DND-41 (cell line): ENCODE measurements at regions not wholly inside any gene's neighbourhood (a gene's known extent, or its start where the extent isn't known, plus 50 kb on each side); places are given as distances from the start of the nearest gene placed in this dataset.

ENCODE experiments used
- ATAC-seq: fragments of 200-7000 bp; cut with Tn5 transposase; 3 replicates; pipeline ENCODE4 v1.9.1; 2021; ENCODE audit warnings: low read depth; ENCODE audit not compliant: insufficient read depth
- DNase-seq: peaks from one replicate; pipeline ENCODE4 v3.0.0-alpha.2; 2020
- H2AFZ ChIP-seq: 2 replicates; pipeline ENCODE4 v1.6.0; 2012; ENCODE audit warnings: low read depth, low read length
- H3K27ac ChIP-seq: 2 replicates; pipeline ENCODE4 v1.5.1; 2012; ENCODE audit warnings: low read length, inconsistent platforms
- H3K27me3 ChIP-seq: fragments of 200-600 bp; sonication (generic); 2 replicates; pipeline ENCODE4 v1.6.0; 2012; ENCODE audit warnings: low read length, mild to moderate bottlenecking, inconsistent platforms; ENCODE audit not compliant: insufficient read depth, poor library complexity
- H3K36me3 ChIP-seq: 2 replicates; pipeline ENCODE4 v1.5.1; 2012; ENCODE audit warnings: low read length, inconsistent platforms; ENCODE audit not compliant: insufficient read depth
- H3K4me1 ChIP-seq: 2 replicates; pipeline ENCODE4 v1.5.1; 2012; ENCODE audit warnings: mild to moderate bottlenecking, low read length; ENCODE audit not compliant: insufficient read depth
- H3K4me2 ChIP-seq: 2 replicates; pipeline ENCODE4 v1.6.0; 2012; ENCODE audit warnings: mild to moderate bottlenecking, moderate library complexity, low read length, inconsistent platforms; ENCODE audit not compliant: insufficient read depth
- H3K4me3 ChIP-seq, 2 experiments: fragments of 200-600 bp in 1 of 2; shearing (Covaris generic) in 1 of 2; 2 replicates each; pipeline ENCODE4 v1.5.1; 2012 to 2016; ENCODE audit warnings: inconsistent platforms in 2 of 2, low read length in 2 of 2, mild to moderate bottlenecking in 2 of 2, low read depth in 1 of 2, moderate library complexity in 1 of 2
- H3K79me2 ChIP-seq: 2 replicates; pipeline ENCODE4 v1.6.0; 2012; ENCODE audit warnings: low read length, inconsistent platforms; ENCODE audit not compliant: insufficient read depth
- H3K9ac ChIP-seq: 2 replicates; pipeline ENCODE4 v1.6.0; 2012; ENCODE audit warnings: low read depth, mild to moderate bottlenecking, inconsistent platforms, low read length, moderate library complexity
- H3K9me3 ChIP-seq: 2 replicates; pipeline ENCODE4 v1.5.1; 2012; ENCODE audit warnings: low read length, moderate library complexity, mild to moderate bottlenecking, inconsistent platforms; ENCODE audit not compliant: insufficient read depth, severe bottlenecking
- H4K20me1 ChIP-seq: 2 replicates; pipeline ENCODE4 v1.6.0; 2012; ENCODE audit warnings: low read length; ENCODE audit not compliant: insufficient read depth
- CTCF ChIP-seq: IDR thresholded peaks from 2 replicates; pipeline ENCODE4 v1.5.1; 2012; ENCODE audit warnings: borderline replicate concordance, low read length, moderate library complexity, mild to moderate bottlenecking; ENCODE audit not compliant: poor library complexity, severe bottlenecking; ENCODE audit errors: extremely low read depth
- EZH2 ChIP-seq: IDR thresholded peaks from 3 replicates; pipeline ENCODE4 v1.6.1; 2012; ENCODE audit warnings: borderline replicate concordance, low read depth, mild to moderate bottlenecking, moderate library complexity, low read length, inconsistent platforms; ENCODE audit not compliant: severe bottlenecking

DNA sequence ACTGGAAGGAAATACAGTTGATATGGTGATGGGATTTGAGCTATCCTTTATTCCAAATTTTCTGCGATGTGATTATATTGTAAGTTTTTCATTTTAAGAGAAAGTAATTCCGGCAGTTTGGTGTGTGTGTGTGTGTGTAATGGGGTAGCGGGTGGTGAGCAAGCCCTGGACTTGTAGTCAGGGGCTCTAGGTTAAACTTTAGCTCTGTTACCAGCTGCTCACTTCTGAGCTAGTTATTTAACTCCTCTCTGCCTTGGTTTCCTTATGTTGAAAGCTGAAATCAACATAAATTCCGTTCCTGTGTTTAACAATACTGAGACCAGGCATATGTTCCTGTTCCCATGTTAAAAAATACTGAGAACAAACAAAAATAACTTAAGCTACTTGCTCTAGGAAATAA is 174.1 kb upstream of the CASK start:
- no peaks in the 10 kb centered on the region for H3K27me3 ChIP-seq
- H4K20me1 ChIP-seq, result no peaks in the 10 kb centered on the region
- H3K4me1 ChIP-seq, result peaks cover 26% of the 10 kb centered on the region
- no peaks in the 10 kb centered on the region for H3K36me3 ChIP-seq
- H2AFZ ChIP-seq, result no peak overlapping the region
- H3K79me2 ChIP-seq, result no peaks in the 10 kb centered on the region
- H3K27ac ChIP-seq, result no peak overlapping the region
- TF ChIP-seq EZH2 (no peak), CTCF (no peak)
- H3K9ac ChIP-seq, result no peak overlapping the region
- DNase-seq (no peak), ATAC-seq (no peak)
- H3K4me3 ChIP-seq, result no peak overlapping the region
- H3K9me3 ChIP-seq, result no peaks in the 10 kb centered on the region
- no peak overlapping the region for H3K4me2 ChIP-seq

DNA sequence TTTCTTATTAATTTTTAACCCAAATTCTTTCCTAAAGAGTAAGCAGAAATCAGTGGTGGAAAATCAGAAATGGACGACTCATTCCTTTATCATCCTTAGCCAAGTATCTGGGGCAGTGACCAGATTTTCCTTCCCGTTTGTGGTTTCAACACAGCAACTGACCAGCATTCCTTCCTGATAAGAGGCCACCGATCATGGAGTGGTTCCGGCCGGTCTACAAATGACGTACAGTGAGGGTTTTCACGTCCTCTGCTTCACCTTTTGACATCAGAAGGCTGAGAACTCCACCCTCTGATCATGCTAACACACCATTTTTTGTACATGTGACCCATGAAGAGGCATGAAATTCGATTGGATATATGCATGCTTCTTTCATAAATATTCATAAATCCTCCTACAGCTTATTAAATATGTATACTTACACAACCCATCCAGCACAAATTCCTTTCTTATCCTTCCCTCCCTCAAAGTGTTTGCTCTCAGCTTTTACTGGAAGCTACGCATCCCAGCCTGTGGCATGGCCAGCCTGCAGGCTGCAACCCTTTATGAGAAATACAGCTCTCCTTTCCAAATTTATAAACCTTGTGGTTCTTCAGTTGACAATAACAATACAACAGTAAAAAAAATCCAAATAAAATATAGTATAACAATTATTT is 173.0 kb upstream of the CASK start:
- H2AFZ ChIP-seq, result no peak overlapping the region
- peaks cover 28% of the 10 kb centered on the region for H3K4me1 ChIP-seq
- no peak overlapping the region for H3K27ac ChIP-seq
- no peak overlapping the region for H3K4me3 ChIP-seq
- H4K20me1 ChIP-seq, result no peaks in the 10 kb centered on the region
- no peaks in the 10 kb centered on the region for H3K36me3 ChIP-seq
- ATAC-seq, result no peak
- H3K27me3 ChIP-seq, result no peaks in the 10 kb centered on the region
- TF ChIP-seq EZH2 (no peak), CTCF (no peak)
- DNase-seq, result no peak
- H3K4me2 ChIP-seq, result no peak overlapping the region
- no peaks in the 10 kb centered on the region for H3K79me2 ChIP-seq
- H3K9me3 ChIP-seq, result no peaks in the 10 kb centered on the region
- H3K9ac ChIP-seq, result no peak overlapping the region

GRCh38 chrX:42094218-42094617 is 170.9 kb upstream of the CASK start:
- peak; percentile 85 for ATAC-seq
- H3K27me3 ChIP-seq, result no peaks in the 10 kb centered on the region
- peak overlapping the region; percentile 61 for H3K9ac ChIP-seq

More at GRCh38 chrX:42094218-42094617, 170.9 kb upstream of the CASK start:
- H3K36me3 ChIP-seq, result no peaks in the 10 kb centered on the region
- H3K9me3 ChIP-seq, result no peaks in the 10 kb centered on the region
- H3K27ac ChIP-seq, result peak overlapping the region; percentile 90
- peak overlapping the region in 1 of 2 experiments; percentile 54; a peak in 2 of 4 replicates for H3K4me3 ChIP-seq
- no peaks in the 10 kb centered on the region for H4K20me1 ChIP-seq
- peak overlapping the region; percentile 63 for H3K4me2 ChIP-seq
- H3K79me2 ChIP-seq, result no peaks in the 10 kb centered on the region
- H3K4me1 ChIP-seq, result peaks cover 28% of the 10 kb centered on the region
- H2AFZ ChIP-seq, result peak overlapping the region; percentile 74
- TF ChIP-seq EZH2 (no peak), CTCF (no peak)
- peak; percentile 22 for DNase-seq
